Kidney (tissue), 13 donors: ENCODE measurements at regions not wholly inside any gene's neighbourhood (a gene's known extent, or its start where the extent isn't known, plus 50 kb on each side); places are given as distances from the start of the nearest gene placed in this dataset.

ENCODE experiments used
- DNase-seq, 5 donors: peaks; one replicate each; pipeline ENCODE4 v3.0.0-alpha.2; 2013 to 2020
- FAIRE-seq: peaks from 2 replicates; lab custom pipeline; 2012; peaks lifted over from hg19 to GRCh38; lab: Jason Lieb, UNC
- H3K27ac ChIP-seq, 2 donors: one replicate each; pipeline ENCODE4 v1.7.0; 2013; ENCODE audit warnings: low read depth in 2 of 2, low read length in 2 of 2, inconsistent platforms in 1 of 2
- H3K27me3 ChIP-seq: one replicate; pipeline ENCODE4 v1.7.1; 2013; ENCODE audit warnings: low read length, inconsistent platforms; ENCODE audit not compliant: control insufficient read depth, insufficient read depth
- H3K36me3 ChIP-seq, 3 donors: one replicate each; pipeline versions ENCODE4 v1.7.0 to v1.7.1; 2013; ENCODE audit warnings: low read length in 3 of 3, control low read depth in 1 of 3, inconsistent platforms in 1 of 3; ENCODE audit not compliant: insufficient read depth in 3 of 3, control insufficient read depth in 2 of 3
- H3K4me1 ChIP-seq, 3 donors: one replicate each; pipeline versions ENCODE4 v1.7.0 to v1.7.1; 2013; ENCODE audit warnings: low read length in 3 of 3, inconsistent platforms in 1 of 3, low read depth in 1 of 3; ENCODE audit not compliant: control insufficient read depth in 2 of 3, insufficient read depth in 2 of 3
- H3K4me3 ChIP-seq, 3 donors: one replicate each; pipeline versions ENCODE4 v1.7.0 to v1.8.1; 2013; ENCODE audit warnings: low read length in 3 of 3, control low read depth in 1 of 3, inconsistent platforms in 1 of 3
- H3K9ac ChIP-seq, 3 donors: one replicate each; pipeline versions ENCODE4 v1.7.0 to v1.7.1; 2013; ENCODE audit warnings: low read length in 3 of 3, control low read depth in 1 of 3, inconsistent platforms in 1 of 3
- H3K9me3 ChIP-seq, 3 donors: one replicate each; pipeline versions ENCODE4 v1.7.0 to v1.7.1; 2013; ENCODE audit warnings: low read length in 3 of 3, control low read depth in 1 of 3, inconsistent platforms in 1 of 3; ENCODE audit not compliant: control insufficient read depth in 2 of 3, insufficient read depth in 1 of 3
- CTCF ChIP-seq: IDR thresholded peaks from 3 replicates; pipeline ENCODE4 v1.5.1; 2012; ENCODE audit warnings: mild to moderate bottlenecking, moderate library complexity, borderline replicate concordance; ENCODE audit not compliant: insufficient read depth; ENCODE audit errors: extremely low read depth
- intact Hi-C: fragments of 100-400 bp; cut with DNase I; formaldehyde crosslinking; loops from one replicate; pipeline ENCODE4 v1.11.1; 2022
- donor health status: control.
- donor health status: control.
- donor health status: control.
- donor health status: control.
- donor health status: control.
- donor health status: DM: yes; HTN: yes; CAD: no.
- donor health status: Normal renal cell carcinoma (clear cell type).

GRCh38 chr13:33752094-33752493 is 65.9 kb upstream of the RFC3 start:
- Histone ChIP-seq H3K36me3 (no peaks in the 10 kb centered on the region), H3K4me3 (no peak overlapping the region), H3K4me1 (no peaks in the 10 kb centered on the region), H3K27ac (no peak overlapping the region), H3K9me3 (no peaks in the 10 kb centered on the region), H3K27me3 (no peaks in the 10 kb centered on the region), H3K9ac (no peak overlapping the region)
- DNase-seq (no peak), FAIRE-seq (no peak)
- intact Hi-C loops, result no loop called here
- no peak for TF ChIP-seq CTCF

GRCh38 chr13:33752597-33752996 is 65.4 kb upstream of the RFC3 start:
- TF ChIP-seq CTCF, result no peak
- no peak overlapping the region for H3K27ac ChIP-seq
- H3K9me3 ChIP-seq, result no peaks in the 10 kb centered on the region
- H3K27me3 ChIP-seq, result no peaks in the 10 kb centered on the region
- intact Hi-C loops, result no loop called here
- FAIRE-seq (no peak), DNase-seq (no peak)
- H3K36me3 ChIP-seq, result no peaks in the 10 kb centered on the region
- no peak overlapping the region for H3K9ac ChIP-seq
- no peaks in the 10 kb centered on the region for H3K4me1 ChIP-seq
- H3K4me3 ChIP-seq, result no peak overlapping the region

- H3K4me3 ChIP-seq, result no peak overlapping the region
- H3K27ac ChIP-seq, result no peak overlapping the region
- H3K36me3 ChIP-seq, result no peaks in the 10 kb centered on the region
- intact Hi-C loops, result no loop called here
- no peak for TF ChIP-seq CTCF
- no peaks in the 10 kb centered on the region for H3K27me3 ChIP-seq
- H3K9me3 ChIP-seq, result no peaks in the 10 kb centered on the region
- no peak for FAIRE-seq
- DNase-seq, result no peak
- no peak overlapping the region for H3K9ac ChIP-seq
- no peaks in the 10 kb centered on the region for H3K4me1 ChIP-seq
Measured at GRCh38 chr13:33756929-33757328, 61.0 kb upstream of the RFC3 start.

GRCh38 chr13:33757713-33758112 is 60.2 kb upstream of the RFC3 start:
- intact Hi-C loops, result no loop called here
- H3K4me3 ChIP-seq, result no peak overlapping the region
- no peaks in the 10 kb centered on the region for H3K9me3 ChIP-seq
- no peak for TF ChIP-seq CTCF
- FAIRE-seq (no peak), DNase-seq (no peak)
- H3K27me3 ChIP-seq, result no peaks in the 10 kb centered on the region
- H3K36me3 ChIP-seq, result no peaks in the 10 kb centered on the region
- H3K9ac ChIP-seq, result no peak overlapping the region
- no peaks in the 10 kb centered on the region for H3K4me1 ChIP-seq
- no peak overlapping the region for H3K27ac ChIP-seq
